WI38 (cell line): ENCODE measurements at regions not wholly inside any gene's neighbourhood (a gene's known extent, or its start where the extent isn't known, plus 50 kb on each side); places are given as distances from the start of the nearest gene placed in this dataset.

Source experiments
- H3K4me3 ChIP-seq: 2 replicates; pipeline ENCODE4 v1.5.1; 2011; ENCODE audit warnings: low read depth, mild to moderate bottlenecking, control low read depth, low read length
- TF ChIP-seq, protein P1 (sequence below): IDR thresholded peaks from 2 replicates; pipeline ENCODE4 v1.5.1; 2012; ENCODE audit warnings: low read depth, mild to moderate bottlenecking, control low read depth, low read length

DNA sequence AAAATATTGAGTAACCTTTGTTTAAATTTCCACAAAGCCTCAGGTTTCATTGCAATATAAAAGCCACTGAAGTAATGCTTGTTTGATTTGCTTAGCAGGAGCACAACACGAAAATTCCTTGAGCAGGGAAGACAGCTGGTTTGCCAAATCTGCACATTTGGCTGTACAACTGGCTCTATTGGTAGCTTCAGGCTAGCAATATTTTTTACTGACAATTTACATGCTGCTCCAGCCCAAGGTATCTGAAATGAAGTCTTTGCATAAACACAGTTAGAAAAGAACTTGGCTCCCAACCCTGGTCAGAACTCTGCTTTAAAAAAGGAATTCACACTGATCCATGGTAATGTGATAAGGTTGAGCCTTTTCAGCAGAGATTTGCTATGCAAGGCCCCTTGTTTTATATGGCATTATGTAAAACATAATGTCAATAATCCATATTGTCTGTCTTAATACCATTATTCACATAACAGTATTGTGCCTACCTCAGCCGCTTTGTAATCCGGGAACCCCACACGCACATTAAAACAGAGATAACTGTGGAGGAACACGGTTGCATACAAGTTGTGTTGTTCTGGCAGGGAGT lies 55.7 kb upstream of the CHL1 start:
- H3K4me3 ChIP-seq, result no peak overlapping the region
- TF ChIP-seq, protein P1, sequence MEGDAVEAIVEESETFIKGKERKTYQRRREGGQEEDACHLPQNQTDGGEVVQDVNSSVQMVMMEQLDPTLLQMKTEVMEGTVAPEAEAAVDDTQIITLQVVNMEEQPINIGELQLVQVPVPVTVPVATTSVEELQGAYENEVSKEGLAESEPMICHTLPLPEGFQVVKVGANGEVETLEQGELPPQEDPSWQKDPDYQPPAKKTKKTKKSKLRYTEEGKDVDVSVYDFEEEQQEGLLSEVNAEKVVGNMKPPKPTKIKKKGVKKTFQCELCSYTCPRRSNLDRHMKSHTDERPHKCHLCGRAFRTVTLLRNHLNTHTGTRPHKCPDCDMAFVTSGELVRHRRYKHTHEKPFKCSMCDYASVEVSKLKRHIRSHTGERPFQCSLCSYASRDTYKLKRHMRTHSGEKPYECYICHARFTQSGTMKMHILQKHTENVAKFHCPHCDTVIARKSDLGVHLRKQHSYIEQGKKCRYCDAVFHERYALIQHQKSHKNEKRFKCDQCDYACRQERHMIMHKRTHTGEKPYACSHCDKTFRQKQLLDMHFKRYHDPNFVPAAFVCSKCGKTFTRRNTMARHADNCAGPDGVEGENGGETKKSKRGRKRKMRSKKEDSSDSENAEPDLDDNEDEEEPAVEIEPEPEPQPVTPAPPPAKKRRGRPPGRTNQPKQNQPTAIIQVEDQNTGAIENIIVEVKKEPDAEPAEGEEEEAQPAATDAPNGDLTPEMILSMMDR, result no peak
